ENCODE measurements at regions not wholly inside any gene's neighbourhood (a gene's known extent, or its start where the extent isn't known, plus 50 kb on each side); places are given as distances from the start of the nearest gene placed in this dataset.
"Not testable (repeated sequence)": the region's sequence is repeated elsewhere in the genome, so short reads cannot be mapped to it uniquely, and the experiment has no call there.

- Histone ChIP-seq H3K36me3 (no peaks in the 10 kb centered on the region), H3K27me3 (ENCODE audit: low read depth) (no peaks in the 10 kb centered on the region), H3K9me3 (replicated peaks) (peaks cover 7% of the 10 kb centered on the region), H3K4me1 (no peaks in the 10 kb centered on the region), H3K4me3 (no peak overlapping the region), H3K27ac (replicated peaks) (no peak overlapping the region)
- intact Hi-C loops (cut with micrococcal nuclease): no loop called here
- TF ChIP-seq CTCF (IDR thresholded peaks at IDR 0.05; ENCODE audit: borderline replicate concordance): no peak
- DNase-seq: no peak
Observed at GRCh38 chr2:123777116-123777515, 248.0 kb upstream of the CNTNAP5 start.

GRCh38 chr2:123783164-123783563, 241.9 kb upstream of the CNTNAP5 start:
- Histone ChIP-seq H3K36me3 (no peaks in the 10 kb centered on the region), H3K9me3 (replicated peaks) (peaks cover 24% of the 10 kb centered on the region), H3K27me3 (ENCODE audit: low read depth) (no peaks in the 10 kb centered on the region), H3K4me3 (no peak overlapping the region), H3K4me1 (no peaks in the 10 kb centered on the region), H3K27ac (replicated peaks) (no peak overlapping the region)
- intact Hi-C loops (cut with micrococcal nuclease): no loop called here
- DNase-seq: no peak
- no peak for TF ChIP-seq CTCF (IDR thresholded peaks at IDR 0.05; ENCODE audit: borderline replicate concordance)

- Histone ChIP-seq H3K27me3 (ENCODE audit: low read depth) (no peaks in the 10 kb centered on the region), H3K36me3 (no peaks in the 10 kb centered on the region), H3K9me3 (replicated peaks) (peaks cover 24% of the 10 kb centered on the region), H3K4me1 (no peaks in the 10 kb centered on the region), H3K4me3 (no peak overlapping the region), H3K27ac (replicated peaks) (no peak overlapping the region)
- TF ChIP-seq CTCF (IDR thresholded peaks at IDR 0.05; ENCODE audit: borderline replicate concordance): no peak
- no peak for DNase-seq
- intact Hi-C loops (cut with micrococcal nuclease): no loop called here
Observed at GRCh38 chr2:123785332-123785731, 239.8 kb upstream of the CNTNAP5 start.

GRCh38 chr2:123791207-123791606, 233.9 kb upstream of the CNTNAP5 start:
- Histone ChIP-seq H3K9me3 (replicated peaks) (peaks cover 6% of the 10 kb centered on the region), H3K4me1 (no peaks in the 10 kb centered on the region), H3K4me3 (no peak overlapping the region), H3K27ac (replicated peaks) (no peak overlapping the region), H3K36me3 (no peaks in the 10 kb centered on the region), H3K27me3 (ENCODE audit: low read depth) (no peaks in the 10 kb centered on the region)
- no peak for DNase-seq
- no peak for TF ChIP-seq CTCF (IDR thresholded peaks at IDR 0.05; ENCODE audit: borderline replicate concordance)
- intact Hi-C loops (cut with micrococcal nuclease): no loop called here

- no peak for TF ChIP-seq CTCF (IDR thresholded peaks at IDR 0.05; ENCODE audit: borderline replicate concordance)
- intact Hi-C loops (cut with micrococcal nuclease): no loop called here
- H3K27ac ChIP-seq (replicated peaks): no peak overlapping the region
- no peak overlapping the region for H3K4me3 ChIP-seq
- DNase-seq: no peak
- H3K36me3 ChIP-seq: no peaks in the 10 kb centered on the region
- no peaks in the 10 kb centered on the region for H3K27me3 ChIP-seq (ENCODE audit: low read depth)
- peaks cover 1% of the 10 kb centered on the region for H3K9me3 ChIP-seq (replicated peaks)
- no peaks in the 10 kb centered on the region for H3K4me1 ChIP-seq
Observed at GRCh38 chr2:123791684-123792083, 233.4 kb upstream of the CNTNAP5 start.

GRCh38 chr2:123804126-123804525, 221.0 kb upstream of the CNTNAP5 start:
- H3K27me3 ChIP-seq (ENCODE audit: low read depth); H3K36me3 ChIP-seq; H3K27ac ChIP-seq (replicated peaks); DNase-seq; intact Hi-C loops (cut with micrococcal nuclease); H3K4me1 ChIP-seq; H3K4me3 ChIP-seq: not testable (repeated sequence)
- peaks cover 82% of the 10 kb centered on the region for H3K9me3 ChIP-seq (replicated peaks)

GRCh38 chr2:123805746-123806145, 219.3 kb upstream of the CNTNAP5 start:
- H3K27me3 ChIP-seq (ENCODE audit: low read depth); DNase-seq; intact Hi-C loops (cut with micrococcal nuclease); H3K4me1 ChIP-seq; H3K4me3 ChIP-seq; H3K36me3 ChIP-seq; H3K27ac ChIP-seq (replicated peaks): not testable (repeated sequence)
- peaks cover 89% of the 10 kb centered on the region for H3K9me3 ChIP-seq (replicated peaks)
